OCI-LY1 (cell line): ENCODE measurements at regions not wholly inside any gene's neighbourhood (a gene's known extent, or its start where the extent isn't known, plus 50 kb on each side); places are given as distances from the start of the nearest gene placed in this dataset.

Source experiments
- H2AFZ ChIP-seq: fragments of 200-600 bp; sonication (generic), shearing (Covaris generic); 2 replicates; pipeline ENCODE4 v1.6.0; 2014; ENCODE audit warnings: antibody characterized with exemption, mild to moderate bottlenecking, low read length
- H3F3A ChIP-seq: fragments of 200-600 bp; sonication (generic), shearing (Covaris generic); 2 replicates; pipeline ENCODE4 v1.6.0; 2014; ENCODE audit warnings: mild to moderate bottlenecking, antibody characterized with exemption, low read length, moderate library complexity; ENCODE audit not compliant: insufficient read depth
- H3K27ac ChIP-seq: fragments of 200-600 bp; sonication (generic); 2 replicates; pipeline ENCODE4 v1.5.1; 2014; ENCODE audit warnings: low read length, mixed run types, mild to moderate bottlenecking, low read depth; ENCODE audit not compliant: poor library complexity, severe bottlenecking
- H3K27me3 ChIP-seq: fragments of 200-600 bp; sonication (generic); 2 replicates; pipeline ENCODE4 v1.6.0; 2014; ENCODE audit warnings: antibody characterized with exemption, mild to moderate bottlenecking, low read length, moderate library complexity; ENCODE audit not compliant: insufficient read depth
- H3K36me3 ChIP-seq: fragments of 200-600 bp; sonication (generic); 2 replicates; pipeline ENCODE4 v1.6.1; 2014; ENCODE audit warnings: mild to moderate bottlenecking, antibody characterized with exemption, low read length, moderate library complexity, mixed read lengths; ENCODE audit not compliant: insufficient read depth
- H3K4me1 ChIP-seq: fragments of 200-600 bp; sonication (generic); 2 replicates; pipeline ENCODE4 v1.5.1; 2014; ENCODE audit warnings: mild to moderate bottlenecking, low read length, moderate library complexity; ENCODE audit not compliant: insufficient read depth, severe bottlenecking
- H3K4me2 ChIP-seq: fragments of 200-600 bp; sonication (generic), shearing (Covaris generic); 2 replicates; pipeline ENCODE4 v1.6.1; 2014; ENCODE audit warnings: low read length
- H3K4me3 ChIP-seq: fragments of 200-600 bp; sonication (generic); 2 replicates; pipeline ENCODE4 v1.5.1; 2014; ENCODE audit warnings: low read length, low read depth, mild to moderate bottlenecking, mixed read lengths; ENCODE audit not compliant: poor library complexity, severe bottlenecking
- H3K79me2 ChIP-seq: fragments of 200-600 bp; shearing (Covaris generic); 2 replicates; pipeline ENCODE4 v1.6.1; 2016; ENCODE audit warnings: mixed run types, low read length, mixed read lengths; ENCODE audit not compliant: insufficient read depth
- H3K9ac ChIP-seq: fragments of 200-600 bp; sonication (generic), shearing (Covaris generic); 2 replicates; pipeline ENCODE4 v1.6.1; 2014; ENCODE audit warnings: mild to moderate bottlenecking, low read length, mixed read lengths
- H3K9me2 ChIP-seq: fragments of 200-600 bp; sonication (generic), shearing (Covaris generic); 2 replicates; pipeline ENCODE4 v1.6.1; 2014; ENCODE audit warnings: low read depth, mild to moderate bottlenecking, low read length, mixed read lengths
- H3K9me3 ChIP-seq: fragments of 200-600 bp; shearing (Covaris generic); 2 replicates; pipeline ENCODE4 v1.6.1; 2014; ENCODE audit warnings: low read length, mixed read lengths
- H4K20me1 ChIP-seq: fragments of 200-600 bp; sonication (generic), shearing (Covaris generic); 2 replicates; pipeline ENCODE4 v1.6.0; 2016; ENCODE audit warnings: mild to moderate bottlenecking, low read length; ENCODE audit not compliant: insufficient read depth
- CTCF ChIP-seq: fragments of 200-600 bp; sonication (generic), shearing (Covaris generic); IDR thresholded peaks from 2 replicates; pipeline ENCODE4 v1.5.1; 2017; ENCODE audit warnings: mild to moderate bottlenecking, antibody characterized with exemption, low read length, moderate library complexity, mixed read lengths
- EZH2 ChIP-seq: fragments of 200-600 bp; sonication (generic), shearing (Covaris generic); IDR thresholded peaks from 2 replicates; pipeline ENCODE4 v1.8.0; 2017; ENCODE audit warnings: borderline replicate concordance, mixed run types, mild to moderate bottlenecking, antibody characterized with exemption, low read length, moderate library complexity, mixed read lengths

DNA sequence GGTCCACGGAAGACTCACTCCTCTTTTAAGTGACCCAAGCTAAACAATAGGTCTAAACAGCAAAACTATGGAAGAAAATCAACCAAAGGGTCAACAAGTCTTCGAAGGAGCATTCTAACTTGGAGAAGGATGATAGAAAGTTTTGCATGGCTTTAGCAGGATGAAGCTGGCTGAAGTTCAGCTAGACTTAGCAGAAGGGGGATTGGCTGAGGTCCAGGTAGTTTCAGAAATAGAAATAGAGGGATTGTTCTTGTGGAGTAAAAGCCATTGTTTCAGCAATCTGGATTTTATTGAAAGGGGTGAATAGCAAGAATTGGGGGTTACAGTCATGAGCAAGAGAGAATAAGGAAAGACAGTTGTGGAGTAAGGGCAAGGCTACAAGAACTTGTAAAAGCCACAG lies 84.7 kb upstream of the TSPAN8 start:
- TF ChIP-seq EZH2 (no peak), CTCF (no peak)
- H3K9me3 ChIP-seq: no peaks in the 10 kb centered on the region
- H3K27ac ChIP-seq: no peak overlapping the region
- H3K36me3 ChIP-seq: no peaks in the 10 kb centered on the region
- H3K4me3 ChIP-seq: no peak overlapping the region
- H3F3A ChIP-seq: no peaks in the 10 kb centered on the region
- H2AFZ ChIP-seq: no peak overlapping the region
- no peaks in the 10 kb centered on the region for H3K27me3 ChIP-seq
- H3K9ac ChIP-seq: no peak overlapping the region
- no peak overlapping the region for H3K4me2 ChIP-seq
- no peaks in the 10 kb centered on the region for H3K79me2 ChIP-seq
- H3K4me1 ChIP-seq: no peaks in the 10 kb centered on the region
- no peaks in the 10 kb centered on the region for H3K9me2 ChIP-seq
- no peaks in the 10 kb centered on the region for H4K20me1 ChIP-seq

DNA sequence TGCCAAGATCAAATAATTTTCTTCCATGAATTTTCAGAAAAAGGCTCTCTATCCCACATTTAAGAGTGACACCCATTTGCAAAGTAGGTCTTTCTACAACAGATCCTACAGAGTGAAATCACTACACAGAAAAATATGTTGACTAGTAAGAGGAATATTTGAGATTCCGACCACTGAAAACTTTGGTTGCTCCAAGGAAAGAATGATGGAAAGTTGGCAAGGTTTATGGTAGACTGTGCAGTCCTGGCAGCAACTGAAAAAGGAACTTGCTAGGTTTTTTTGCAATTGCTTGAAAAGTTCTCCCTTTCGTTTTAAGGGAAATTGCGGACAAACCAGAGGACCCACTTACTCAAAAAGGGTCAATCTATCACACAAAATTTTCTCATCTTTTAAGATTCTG lies 83.1 kb upstream of the TSPAN8 start:
- H3K27ac ChIP-seq: no peak overlapping the region
- H3F3A ChIP-seq: no peaks in the 10 kb centered on the region
- no peaks in the 10 kb centered on the region for H3K9me2 ChIP-seq
- no peak overlapping the region for H3K4me3 ChIP-seq
- H3K79me2 ChIP-seq: no peaks in the 10 kb centered on the region
- no peaks in the 10 kb centered on the region for H4K20me1 ChIP-seq
- no peaks in the 10 kb centered on the region for H3K36me3 ChIP-seq
- no peak overlapping the region for H2AFZ ChIP-seq
- no peaks in the 10 kb centered on the region for H3K9me3 ChIP-seq
- H3K4me2 ChIP-seq: no peak overlapping the region
- no peak overlapping the region for H3K9ac ChIP-seq
- TF ChIP-seq EZH2: no peak
- TF ChIP-seq CTCF: no peak
- H3K4me1 ChIP-seq: no peaks in the 10 kb centered on the region
- H3K27me3 ChIP-seq: no peaks in the 10 kb centered on the region

DNA sequence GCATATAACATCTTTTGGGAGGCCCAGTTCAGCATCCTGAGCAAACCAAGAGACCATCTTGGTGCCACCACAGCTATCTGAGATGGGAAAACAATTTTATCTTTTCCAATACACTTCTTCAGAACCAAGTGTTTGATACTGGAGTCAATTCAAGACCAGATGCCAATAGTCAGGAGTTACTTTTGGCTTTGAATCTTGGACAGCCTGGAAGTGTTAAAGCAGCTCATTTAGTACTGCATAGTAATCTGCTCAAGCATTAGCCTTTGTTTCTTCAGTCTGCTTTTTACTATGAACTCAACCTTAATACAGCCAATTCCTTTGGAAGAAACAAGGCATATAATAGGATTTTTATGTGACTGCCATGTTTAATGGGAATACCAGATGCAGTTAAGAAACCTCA lies 81.9 kb upstream of the TSPAN8 start:
- no peaks in the 10 kb centered on the region for H3F3A ChIP-seq
- H3K4me2 ChIP-seq: no peak overlapping the region
- no peaks in the 10 kb centered on the region for H4K20me1 ChIP-seq
- H3K4me1 ChIP-seq: no peaks in the 10 kb centered on the region
- no peak overlapping the region for H2AFZ ChIP-seq
- no peaks in the 10 kb centered on the region for H3K9me2 ChIP-seq
- H3K27me3 ChIP-seq: no peaks in the 10 kb centered on the region
- TF ChIP-seq EZH2 (no peak), CTCF (no peak)
- no peaks in the 10 kb centered on the region for H3K36me3 ChIP-seq
- H3K4me3 ChIP-seq: no peak overlapping the region
- H3K79me2 ChIP-seq: no peaks in the 10 kb centered on the region
- H3K27ac ChIP-seq: no peak overlapping the region
- no peaks in the 10 kb centered on the region for H3K9me3 ChIP-seq
- no peak overlapping the region for H3K9ac ChIP-seq
